ENCODE measurements at regions not wholly inside any gene's neighbourhood (a gene's known extent, or its start where the extent isn't known, plus 50 kb on each side); places are given as distances from the start of the nearest gene placed in this dataset.
"Not testable (repeated sequence)": the region's sequence is repeated elsewhere in the genome, so short reads cannot be mapped to it uniquely, and the experiment has no call there.

DNA sequence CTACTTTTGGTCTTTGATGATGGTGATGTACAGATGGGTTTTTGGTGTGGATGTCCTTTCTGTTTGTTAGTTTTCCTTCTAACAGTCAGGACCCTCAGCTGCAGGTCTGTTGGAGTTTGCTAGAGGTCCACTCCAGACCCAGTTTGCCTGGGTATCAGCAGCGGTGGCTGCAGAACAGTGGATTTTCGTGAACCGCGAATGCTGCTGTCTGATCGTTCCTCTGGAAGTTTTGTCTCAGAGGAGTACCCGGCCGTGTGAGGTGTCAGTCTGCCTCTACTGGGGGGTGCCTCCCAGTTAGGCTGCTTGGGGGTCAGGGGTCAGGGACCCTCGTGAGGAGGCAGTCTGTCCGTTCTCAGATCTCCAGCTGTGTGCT, 56.6 kb upstream of the TNFAIP8 start:
- POLR2A ChIA-PET; DNase-seq (ENCODE audit: extremely low spot score): not testable (repeated sequence)
- CTCF ChIA-PET = interaction anchor here (7.3 kb wide), 1 partner anchor 10 kb away, joined by 40 read pairs; no protein-coding TSS in a partner anchor

DNA sequence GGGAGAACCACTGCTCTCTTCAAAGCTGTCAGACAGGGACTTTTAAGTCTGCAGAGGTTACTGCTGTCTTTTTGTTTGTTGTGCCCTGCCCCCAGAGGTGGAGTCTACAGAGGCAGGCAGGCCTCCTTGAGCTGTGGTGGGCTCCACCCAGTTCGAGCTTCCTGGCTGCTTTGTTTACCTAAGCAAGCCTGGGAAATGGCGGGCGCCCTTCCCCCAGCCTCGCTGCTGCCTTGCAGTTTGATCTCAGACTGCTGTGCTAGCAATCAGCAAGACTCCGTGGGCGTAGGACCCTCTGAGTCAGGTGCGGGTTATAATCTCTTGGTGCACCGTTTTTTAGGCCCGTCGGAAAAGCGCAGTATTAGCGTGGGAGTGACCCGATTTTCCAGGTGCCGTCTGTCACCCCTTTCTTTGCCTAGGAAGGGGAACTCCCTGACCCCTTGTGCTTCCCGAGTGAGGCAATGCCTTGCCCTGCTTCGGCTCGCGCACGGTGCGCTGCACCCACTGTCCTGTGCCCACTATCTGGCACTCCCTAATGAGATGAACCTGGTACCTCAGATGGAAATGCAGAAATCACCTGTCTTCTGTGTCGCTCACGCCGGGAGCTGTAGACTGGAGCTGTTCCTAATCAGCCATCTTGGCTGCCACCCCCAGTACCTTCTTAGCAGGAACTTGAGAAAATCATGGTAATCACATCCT, 56.1 kb upstream of the TNFAIP8 start:
- POLR2A ChIA-PET; DNase-seq (ENCODE audit: extremely low spot score): not testable (repeated sequence)
- CTCF ChIA-PET = interaction anchor here (1.1 to 7.3 kb wide), 3 partner anchors 10 to 56 kb away, joined by 3 to 40 read pairs (median 25); partner anchors contain the start of gene TNFAIP8

DNA sequence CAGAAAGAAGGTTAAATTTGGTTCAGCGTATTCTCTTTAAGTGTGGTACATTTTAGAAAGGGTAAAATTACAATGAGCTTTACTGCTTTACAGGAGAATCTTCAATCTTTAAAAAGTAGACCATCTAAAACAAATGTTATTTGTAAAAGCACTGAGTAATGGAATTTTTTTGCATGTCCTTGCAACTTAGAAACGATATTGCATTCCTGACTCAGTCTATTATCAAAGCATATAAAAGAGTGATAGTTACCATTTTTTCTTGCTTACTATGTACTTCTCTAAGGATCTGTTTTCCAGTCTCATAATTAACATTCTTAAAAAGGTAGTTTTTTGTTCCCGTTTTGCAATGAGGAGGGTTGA, 55.5 kb upstream of the TNFAIP8 start:
- ChIA-PET CTCF (interaction anchor here (1.1 to 7.3 kb wide), 4 partner anchors 11 to 56 kb away, joined by 3 to 40 read pairs (median 20); partner anchors contain the start of gene TNFAIP8), POLR2A (no interaction called here)
- TF ChIP-seq, protein P1, sequence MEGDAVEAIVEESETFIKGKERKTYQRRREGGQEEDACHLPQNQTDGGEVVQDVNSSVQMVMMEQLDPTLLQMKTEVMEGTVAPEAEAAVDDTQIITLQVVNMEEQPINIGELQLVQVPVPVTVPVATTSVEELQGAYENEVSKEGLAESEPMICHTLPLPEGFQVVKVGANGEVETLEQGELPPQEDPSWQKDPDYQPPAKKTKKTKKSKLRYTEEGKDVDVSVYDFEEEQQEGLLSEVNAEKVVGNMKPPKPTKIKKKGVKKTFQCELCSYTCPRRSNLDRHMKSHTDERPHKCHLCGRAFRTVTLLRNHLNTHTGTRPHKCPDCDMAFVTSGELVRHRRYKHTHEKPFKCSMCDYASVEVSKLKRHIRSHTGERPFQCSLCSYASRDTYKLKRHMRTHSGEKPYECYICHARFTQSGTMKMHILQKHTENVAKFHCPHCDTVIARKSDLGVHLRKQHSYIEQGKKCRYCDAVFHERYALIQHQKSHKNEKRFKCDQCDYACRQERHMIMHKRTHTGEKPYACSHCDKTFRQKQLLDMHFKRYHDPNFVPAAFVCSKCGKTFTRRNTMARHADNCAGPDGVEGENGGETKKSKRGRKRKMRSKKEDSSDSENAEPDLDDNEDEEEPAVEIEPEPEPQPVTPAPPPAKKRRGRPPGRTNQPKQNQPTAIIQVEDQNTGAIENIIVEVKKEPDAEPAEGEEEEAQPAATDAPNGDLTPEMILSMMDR (IDR thresholded peaks at IDR 0.05; ENCODE audit: control extremely low read depth, extremely low read depth, low read depth, missing control alignments) = no peak
- no peak for DNase-seq (ENCODE audit: extremely low spot score)

DNA sequence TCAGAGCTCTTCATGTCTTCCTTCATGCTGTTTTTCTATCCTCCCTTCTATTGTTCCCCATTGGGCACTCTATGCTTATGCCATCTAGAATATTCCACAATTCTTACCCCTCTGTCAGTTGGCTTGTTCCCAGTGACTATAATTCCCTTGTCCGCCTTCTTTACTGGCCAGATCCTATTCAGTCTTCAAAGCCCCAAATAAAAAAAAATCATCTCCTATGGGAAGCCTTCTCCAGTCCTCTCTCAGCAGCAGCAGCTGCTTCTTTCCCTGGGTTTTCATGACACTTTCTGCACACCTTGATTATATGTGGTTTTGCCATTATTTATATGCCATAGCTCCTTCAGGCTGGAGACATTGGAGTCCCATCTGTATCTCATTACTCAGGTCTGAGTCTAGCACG, 54.6 kb upstream of the TNFAIP8 start:
- DNase-seq (ENCODE audit: extremely low spot score) = no peak
- TF ChIP-seq, protein P1 (IDR thresholded peaks at IDR 0.05; ENCODE audit: control extremely low read depth, extremely low read depth, low read depth, missing control alignments) = no peak
- CTCF ChIA-PET = interaction anchor here (1.1 to 7.3 kb wide), 4 partner anchors 11 to 55 kb away, joined by 3 to 40 read pairs (median 20); partner anchors contain the start of gene TNFAIP8
- POLR2A ChIA-PET = no interaction called here

DNA sequence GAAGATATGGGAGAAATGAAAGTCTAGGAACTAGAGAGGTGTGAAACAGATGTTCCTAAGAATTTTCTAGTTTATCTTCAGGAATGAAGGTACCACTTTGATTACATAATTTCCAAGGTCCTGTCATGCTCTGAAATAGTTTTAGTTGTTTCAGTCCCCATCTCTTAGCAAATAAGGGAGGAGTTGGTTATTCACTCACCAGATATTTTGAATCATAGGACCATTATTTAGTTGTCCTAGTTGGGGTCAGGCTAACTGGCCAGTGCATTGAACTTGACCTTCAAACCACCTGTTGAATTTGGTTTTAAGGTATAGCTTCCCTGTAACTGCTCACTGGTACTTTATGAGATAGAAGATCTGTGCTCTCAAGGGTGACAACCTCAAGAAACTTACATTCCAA, 53.9 kb upstream of the TNFAIP8 start:
- ChIA-PET CTCF (interaction anchor here (1.1 to 7.3 kb wide), 6 partner anchors 10 to 110 kb away, joined by 3 to 40 read pairs (median 11); no protein-coding TSS in a partner anchor), POLR2A (no interaction called here)
- DNase-seq (ENCODE audit: extremely low spot score) = no peak
- TF ChIP-seq, protein P1 (IDR thresholded peaks at IDR 0.05; ENCODE audit: control extremely low read depth, extremely low read depth, low read depth, missing control alignments) = no peak

DNA sequence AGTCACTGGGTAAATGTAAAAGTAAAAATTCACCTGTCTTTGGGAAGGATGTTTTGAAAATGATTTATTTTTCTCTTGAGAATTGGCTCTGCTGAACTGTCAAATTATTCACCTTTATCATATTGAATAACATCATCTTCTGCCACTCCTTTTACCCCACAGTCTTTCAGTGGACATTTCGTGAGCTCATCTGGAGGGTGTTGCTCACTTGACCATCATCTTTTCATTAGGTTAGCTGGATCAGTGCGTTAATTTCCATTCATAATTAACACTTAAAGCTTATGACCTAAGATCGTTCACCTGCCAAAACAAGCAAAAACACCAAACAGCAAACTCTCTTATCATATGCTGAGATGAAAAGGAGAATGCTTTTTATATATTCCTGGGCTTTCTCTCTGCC, 53.4 kb upstream of the TNFAIP8 start:
- CTCF ChIA-PET = interaction anchor here (0.8 to 7.3 kb wide), 8 partner anchors 10 to 109 kb away, joined by 3 to 40 read pairs (median 6); no protein-coding TSS in a partner anchor
- DNase-seq (ENCODE audit: extremely low spot score) = no peak
- TF ChIP-seq, protein P1 (IDR thresholded peaks at IDR 0.05; ENCODE audit: control extremely low read depth, extremely low read depth, low read depth, missing control alignments) = no peak
- POLR2A ChIA-PET = no interaction called here

DNA sequence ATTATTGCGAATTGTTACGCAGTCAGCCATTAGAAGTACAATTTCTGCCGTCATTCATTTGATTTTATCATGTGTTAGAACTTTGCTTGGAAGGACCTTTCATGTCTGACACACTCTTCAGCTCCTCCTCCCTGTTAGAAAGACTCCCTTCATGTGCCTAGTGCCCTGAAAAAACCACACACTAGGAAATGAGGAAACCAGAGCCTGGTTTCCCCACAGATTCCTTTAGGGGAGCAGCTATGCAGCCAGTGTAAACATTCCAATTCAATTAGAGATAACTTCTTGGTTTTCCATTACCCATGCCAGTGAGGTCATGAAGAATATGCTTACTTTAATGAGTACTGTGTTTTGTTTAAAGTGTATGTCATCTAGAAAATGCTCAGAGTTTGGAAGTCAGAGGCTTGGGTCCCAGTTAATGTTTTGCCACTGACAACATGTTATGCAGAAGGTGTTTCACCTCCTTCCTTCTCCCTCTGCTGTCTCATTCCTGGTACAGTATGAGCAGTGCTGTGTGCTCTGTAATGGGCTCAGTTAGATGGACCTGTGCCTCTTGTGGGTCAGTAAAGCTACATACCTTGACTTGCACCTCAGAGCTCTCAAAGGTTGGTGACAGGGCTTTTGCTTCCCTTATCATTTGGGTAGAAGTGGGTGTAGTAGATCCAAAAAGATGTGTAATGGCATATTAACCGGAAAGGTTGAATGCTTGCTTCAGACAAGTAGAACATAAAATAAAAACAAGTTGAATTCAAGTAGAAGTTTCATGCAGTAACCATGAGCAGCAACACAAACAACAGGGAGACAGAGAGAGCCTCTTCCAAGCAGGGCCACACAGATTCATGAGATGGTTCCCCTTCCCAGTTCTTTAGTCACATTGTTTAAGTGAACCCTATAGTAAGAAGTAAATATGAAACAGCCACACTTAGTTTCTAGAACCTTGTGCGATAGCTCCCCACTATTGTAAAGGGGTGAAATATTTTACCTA, 52.6 kb upstream of the TNFAIP8 start:
- CTCF ChIA-PET = interaction anchor here (0.8 to 7.3 kb wide), 11 partner anchors 9 to 109 kb away, joined by 3 to 40 read pairs (median 5); no protein-coding TSS in a partner anchor
- no peak for DNase-seq (ENCODE audit: extremely low spot score)
- TF ChIP-seq, protein P1 (IDR thresholded peaks at IDR 0.05; ENCODE audit: control extremely low read depth, extremely low read depth, low read depth, missing control alignments) = no peak
- POLR2A ChIA-PET = no interaction called here

All from GM10248 (cell line).